ENCODE measurements at regions not wholly inside any gene's neighbourhood (a gene's known extent, or its start where the extent isn't known, plus 50 kb on each side); places are given as distances from the start of the nearest gene placed in this dataset.

DNA sequence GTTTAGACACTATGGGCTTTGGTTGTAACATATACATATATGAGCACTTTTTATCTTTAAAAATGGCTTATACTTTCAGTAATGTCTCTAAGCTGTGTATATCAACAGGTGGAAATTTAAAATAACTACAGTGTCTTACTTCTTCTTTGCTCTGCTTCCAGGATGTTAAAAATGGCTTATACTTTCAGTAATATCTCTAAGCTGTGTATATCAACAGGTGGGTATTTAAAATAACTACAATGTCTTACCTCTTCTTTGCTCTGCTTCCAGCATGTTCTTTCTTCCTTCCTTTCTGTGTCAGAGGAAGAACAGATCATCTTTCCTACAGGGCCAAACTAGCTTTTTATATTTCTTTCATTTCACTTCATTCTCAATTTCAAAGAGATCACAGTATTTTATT lies 689.6 kb downstream of the EPHA4 start:
- TF ChIP-seq, protein P1, sequence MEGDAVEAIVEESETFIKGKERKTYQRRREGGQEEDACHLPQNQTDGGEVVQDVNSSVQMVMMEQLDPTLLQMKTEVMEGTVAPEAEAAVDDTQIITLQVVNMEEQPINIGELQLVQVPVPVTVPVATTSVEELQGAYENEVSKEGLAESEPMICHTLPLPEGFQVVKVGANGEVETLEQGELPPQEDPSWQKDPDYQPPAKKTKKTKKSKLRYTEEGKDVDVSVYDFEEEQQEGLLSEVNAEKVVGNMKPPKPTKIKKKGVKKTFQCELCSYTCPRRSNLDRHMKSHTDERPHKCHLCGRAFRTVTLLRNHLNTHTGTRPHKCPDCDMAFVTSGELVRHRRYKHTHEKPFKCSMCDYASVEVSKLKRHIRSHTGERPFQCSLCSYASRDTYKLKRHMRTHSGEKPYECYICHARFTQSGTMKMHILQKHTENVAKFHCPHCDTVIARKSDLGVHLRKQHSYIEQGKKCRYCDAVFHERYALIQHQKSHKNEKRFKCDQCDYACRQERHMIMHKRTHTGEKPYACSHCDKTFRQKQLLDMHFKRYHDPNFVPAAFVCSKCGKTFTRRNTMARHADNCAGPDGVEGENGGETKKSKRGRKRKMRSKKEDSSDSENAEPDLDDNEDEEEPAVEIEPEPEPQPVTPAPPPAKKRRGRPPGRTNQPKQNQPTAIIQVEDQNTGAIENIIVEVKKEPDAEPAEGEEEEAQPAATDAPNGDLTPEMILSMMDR (IDR thresholded peaks at IDR 0.05), result no peak
- TF ChIP-seq POLR2A (IDR thresholded peaks at IDR 0.05) (no peak), EP300 (IDR thresholded peaks at IDR 0.05; ENCODE audit: low read depth) (no peak)

Measured in transverse colon (tissue), 3 donors.